ENCODE measurements at regions not wholly inside any gene's neighbourhood (a gene's known extent, or its start where the extent isn't known, plus 50 kb on each side); places are given as distances from the start of the nearest gene placed in this dataset.

DNA sequence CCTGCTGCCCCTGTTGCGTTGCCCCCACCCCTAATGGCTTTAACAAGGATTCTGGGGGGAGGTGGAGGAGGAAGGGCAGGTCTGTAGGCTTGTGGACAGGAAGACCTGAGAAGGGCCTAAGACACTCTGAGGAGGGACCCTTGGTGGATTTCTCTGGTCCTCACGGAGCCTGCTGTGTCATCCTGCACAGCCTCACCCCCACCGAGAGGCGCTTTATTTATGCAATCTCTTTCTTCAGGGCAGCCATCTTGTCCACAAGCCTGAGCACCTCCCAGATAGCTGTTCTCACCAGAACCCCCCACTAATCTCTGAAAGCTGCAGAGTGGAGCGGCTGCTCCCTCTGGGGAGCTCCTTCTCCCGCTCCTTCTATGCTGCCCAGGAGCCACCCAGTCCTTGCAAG, 59.3 kb upstream of the MLN start:
- DNase-seq (ENCODE audit: low read depth): no peak

DNA sequence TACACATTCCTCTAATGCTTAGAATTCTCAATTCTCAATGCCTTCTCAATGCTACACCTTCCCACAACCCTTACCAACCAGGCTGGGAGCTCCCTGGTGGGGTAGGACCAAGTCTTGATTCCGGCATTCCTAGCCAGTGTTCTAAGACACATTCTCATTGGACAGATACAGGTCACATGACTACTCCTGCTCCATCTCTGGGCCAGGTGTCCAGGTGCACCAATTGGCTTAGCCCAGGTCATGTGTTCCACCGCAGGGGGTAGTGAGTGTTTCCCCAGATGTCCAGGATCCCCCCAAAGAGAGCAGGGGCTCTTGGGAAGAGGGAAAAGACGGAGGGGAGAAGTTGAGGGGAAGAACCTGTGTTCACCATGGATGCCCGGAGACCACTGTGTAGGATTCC, 58.7 kb upstream of the MLN start:
- DNase-seq (ENCODE audit: low read depth): no peak

DNA sequence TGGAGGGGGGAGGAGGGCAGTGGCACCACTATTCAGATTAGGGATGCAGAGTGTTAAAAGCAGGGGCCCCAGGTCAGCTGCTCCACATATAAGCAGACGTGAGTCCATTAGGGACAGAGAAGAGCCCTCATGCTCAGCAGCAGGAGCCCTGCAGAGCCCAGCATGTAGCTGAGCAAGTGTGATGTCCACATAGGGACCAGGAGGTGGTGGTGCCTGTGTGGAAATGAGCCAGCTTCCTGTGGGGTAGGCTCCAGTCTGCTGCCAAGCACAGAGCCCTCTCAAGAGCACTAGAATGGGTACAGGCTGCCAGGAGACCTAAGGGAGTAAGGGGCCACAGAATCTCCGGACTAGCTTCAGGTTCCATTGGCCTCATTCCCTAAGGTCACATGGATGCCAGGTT, 57.9 kb upstream of the MLN start:
- no peak for DNase-seq (ENCODE audit: low read depth)

DNA sequence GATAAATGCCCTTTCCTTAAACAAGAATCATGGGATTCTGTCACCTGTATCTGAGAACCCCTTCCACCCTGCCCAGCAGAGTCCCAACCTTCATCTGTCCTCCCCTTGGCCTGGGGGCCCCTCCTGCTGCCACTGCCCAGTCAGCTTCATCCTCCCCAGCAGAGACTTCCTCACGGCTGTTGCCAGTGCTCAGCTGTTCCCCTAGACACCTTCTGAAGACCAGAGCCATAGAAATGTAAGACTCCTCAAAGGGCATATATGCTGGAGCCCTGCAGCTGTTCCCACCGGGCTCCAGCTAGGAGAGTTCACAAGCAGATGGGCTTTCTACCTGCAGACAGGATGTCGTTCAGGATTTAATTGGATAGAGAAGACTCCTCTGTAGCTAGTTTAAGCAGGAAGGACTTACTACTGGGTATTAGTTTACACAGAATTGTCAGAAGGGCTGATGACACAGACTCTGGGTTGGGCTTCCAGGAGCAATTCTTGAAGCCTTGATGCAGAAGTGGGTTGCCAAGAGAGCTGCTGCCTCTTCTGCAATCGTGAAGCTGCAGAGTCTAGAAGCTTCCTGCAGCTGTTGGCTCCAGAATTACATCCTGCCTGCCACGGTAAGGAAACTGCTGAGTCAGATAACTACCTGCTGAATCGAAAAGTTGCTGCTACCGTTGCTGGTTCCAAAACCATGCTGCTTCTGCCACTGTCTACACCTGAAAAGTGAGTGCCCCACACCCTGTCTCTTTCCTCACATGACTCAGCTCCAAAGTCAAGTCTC, 57.1 kb upstream of the MLN start:
- no peak for DNase-seq (ENCODE audit: low read depth)

DNA sequence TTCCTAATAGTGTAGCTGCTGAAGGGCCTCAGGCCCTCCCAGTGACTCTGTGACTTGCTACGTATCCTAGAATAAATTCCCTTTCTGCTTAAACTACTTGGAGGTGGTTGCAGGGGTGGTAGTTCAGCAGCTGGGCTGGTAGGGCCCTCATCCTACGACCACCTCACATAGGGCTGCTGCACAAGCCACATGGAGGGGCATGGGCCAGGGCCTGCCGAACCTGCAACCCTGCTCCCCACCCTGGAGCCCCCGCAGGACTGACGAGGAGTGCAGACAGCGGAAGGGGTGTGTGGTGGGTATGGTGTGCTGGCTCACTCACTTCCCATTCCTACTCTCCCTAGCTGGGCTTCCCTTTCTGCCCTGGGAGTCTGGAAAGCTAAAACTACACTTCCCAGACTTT, 56.2 kb upstream of the MLN start:
- no peak for DNase-seq (ENCODE audit: low read depth)

DNA sequence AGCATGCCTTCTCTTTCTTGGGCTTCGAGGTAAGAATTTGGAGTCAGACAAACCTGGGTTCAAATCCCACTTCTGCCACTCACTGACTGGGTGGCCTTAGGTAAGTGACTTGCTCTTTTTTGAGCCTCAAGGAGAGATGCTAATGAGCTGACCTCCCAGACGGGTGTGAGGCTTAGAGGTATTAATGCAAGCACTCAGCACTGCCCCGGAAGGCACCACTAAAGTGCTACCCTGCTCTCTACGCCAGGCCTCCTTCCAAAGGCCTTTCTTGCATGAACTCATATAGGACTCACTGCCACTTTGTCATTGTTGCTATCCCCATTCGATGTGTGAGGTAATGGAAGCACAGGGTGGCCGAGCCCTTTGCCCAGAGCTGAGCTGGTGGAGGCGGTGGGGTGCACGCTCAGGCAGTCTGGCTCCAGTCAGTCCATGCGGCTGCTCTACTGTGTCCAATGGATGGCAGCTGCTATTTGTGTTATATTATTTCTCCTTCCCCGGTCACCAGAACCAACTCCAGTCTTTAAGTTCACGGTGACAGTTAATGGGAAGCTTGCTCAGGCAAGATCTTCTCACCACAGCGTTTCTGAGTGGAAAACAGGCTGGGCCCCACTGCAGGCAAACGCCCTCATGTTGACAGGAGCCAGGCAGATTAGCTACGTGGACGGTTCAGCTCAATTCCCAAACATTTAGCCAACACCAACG, 55.2 kb upstream of the MLN start:
- DNase-seq (ENCODE audit: low read depth): no peak

DNA sequence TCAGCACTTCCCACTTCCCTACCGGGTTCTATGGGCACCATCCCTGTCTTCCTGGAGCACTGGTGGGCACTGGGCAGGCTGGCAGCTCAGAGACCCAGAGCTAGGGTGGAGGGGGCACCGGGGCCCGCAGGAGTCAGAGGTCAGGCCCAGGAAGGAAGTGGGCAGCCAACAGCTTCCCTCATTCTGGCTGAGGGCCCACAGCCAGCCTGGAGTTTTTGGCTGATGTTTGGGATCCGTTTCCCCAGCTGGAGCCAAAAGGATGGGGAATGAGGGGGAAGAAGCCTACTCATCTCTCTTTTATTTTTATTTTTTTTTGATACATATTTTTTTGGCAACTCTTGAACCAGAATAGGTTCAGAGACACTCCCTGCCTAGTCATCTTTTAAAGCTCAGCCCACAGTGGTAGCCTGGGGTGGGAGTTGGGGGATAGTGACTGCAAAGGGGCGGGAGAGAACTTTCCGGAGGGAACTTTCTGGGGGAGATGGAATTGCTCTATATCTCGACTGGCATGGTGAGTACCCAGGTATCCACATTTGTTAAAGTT, 54.2 kb upstream of the MLN start:
- DNase-seq (ENCODE audit: low read depth): no peak

DNA sequence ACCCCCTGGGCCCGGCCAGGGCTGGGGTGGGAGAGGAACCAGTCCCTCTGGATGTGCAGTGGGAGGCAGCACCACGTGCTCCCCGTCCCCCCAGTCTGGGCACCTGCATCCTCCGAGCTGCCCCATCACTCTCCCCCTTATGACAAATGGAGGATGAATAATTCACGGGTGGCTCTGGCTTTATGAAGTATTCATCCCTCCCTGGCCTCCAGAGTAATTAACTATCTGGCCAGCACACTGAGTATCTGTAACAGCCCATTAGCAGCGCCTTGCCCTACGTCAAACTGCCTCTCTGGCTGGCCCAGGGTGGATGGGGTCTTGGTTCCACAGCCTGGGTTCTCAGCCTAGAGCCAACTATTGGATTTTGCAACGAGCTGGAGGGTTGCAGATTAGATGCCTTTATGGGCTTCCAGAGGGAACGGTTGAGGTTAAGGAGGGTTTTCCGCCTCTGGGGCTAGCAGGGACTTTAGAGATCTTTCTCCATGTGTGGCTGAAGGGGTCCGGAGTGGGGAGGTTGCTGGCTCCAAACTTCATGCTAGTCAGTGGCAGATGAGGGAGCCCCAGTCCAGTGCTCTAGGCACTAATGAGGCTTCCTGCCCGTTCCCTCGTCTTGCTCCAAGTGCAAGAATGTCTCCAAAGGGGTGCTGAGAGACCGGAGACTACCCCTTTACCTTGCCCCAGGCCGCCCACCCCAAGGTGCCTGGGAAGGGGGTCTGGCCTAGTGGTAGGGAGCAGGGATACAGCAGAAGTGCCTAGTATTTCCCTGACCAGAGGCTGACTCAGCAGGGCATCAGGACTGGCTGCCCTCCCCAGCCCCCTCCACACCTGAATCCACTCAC, 53.5 kb upstream of the MLN start:
- DNase-seq (ENCODE audit: low read depth): no peak

DNA sequence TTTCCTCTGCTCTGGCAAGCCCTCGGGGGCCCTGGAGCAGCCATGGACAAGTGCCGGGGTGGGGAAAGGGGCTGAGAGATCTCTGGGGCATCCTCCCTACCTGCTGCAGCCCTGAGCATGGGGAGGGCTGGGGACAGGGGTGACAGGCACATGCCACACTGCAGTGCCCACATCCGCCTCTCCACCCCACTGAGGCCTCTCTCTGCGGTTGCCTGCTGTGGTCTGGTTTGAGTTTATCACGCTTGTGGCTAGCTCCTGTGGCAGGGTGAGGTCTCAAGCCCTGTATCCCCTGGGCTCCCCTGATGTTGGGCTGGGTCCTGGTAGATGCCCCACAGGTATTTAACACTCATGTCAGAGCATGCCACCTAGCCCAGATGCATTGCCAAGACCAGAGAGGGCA, 52.9 kb upstream of the MLN start:
- DNase-seq (ENCODE audit: low read depth): peak; percentile 56

DNA sequence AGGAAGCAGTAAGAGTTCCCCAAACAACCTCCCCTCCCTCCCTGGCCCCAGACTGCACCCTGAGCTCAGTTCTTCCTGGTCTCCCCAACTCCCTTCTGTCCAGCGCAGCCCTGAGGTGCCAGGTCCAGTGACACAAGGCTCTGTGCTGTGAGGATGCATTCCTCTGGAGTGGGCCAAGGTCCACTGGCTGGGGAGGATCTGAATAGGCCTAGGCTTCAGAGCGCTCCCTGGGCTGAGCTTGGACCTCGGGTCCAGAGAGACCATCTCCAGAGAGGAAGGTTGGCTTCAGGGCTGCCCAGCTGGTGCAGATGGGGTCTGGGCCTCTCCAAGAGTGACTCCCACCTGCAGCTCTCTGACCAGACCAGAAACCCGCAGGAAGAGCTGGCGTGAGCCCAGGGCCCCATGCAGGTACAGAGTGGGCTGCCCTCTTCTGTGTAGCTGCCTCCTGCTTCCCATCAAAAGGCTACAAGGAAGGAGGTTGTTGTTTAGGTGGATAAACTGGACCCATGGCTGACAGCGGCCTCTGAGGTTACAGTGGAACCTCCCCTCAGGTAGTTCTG, 52.3 kb upstream of the MLN start:
- DNase-seq (ENCODE audit: low read depth): no peak

DNA sequence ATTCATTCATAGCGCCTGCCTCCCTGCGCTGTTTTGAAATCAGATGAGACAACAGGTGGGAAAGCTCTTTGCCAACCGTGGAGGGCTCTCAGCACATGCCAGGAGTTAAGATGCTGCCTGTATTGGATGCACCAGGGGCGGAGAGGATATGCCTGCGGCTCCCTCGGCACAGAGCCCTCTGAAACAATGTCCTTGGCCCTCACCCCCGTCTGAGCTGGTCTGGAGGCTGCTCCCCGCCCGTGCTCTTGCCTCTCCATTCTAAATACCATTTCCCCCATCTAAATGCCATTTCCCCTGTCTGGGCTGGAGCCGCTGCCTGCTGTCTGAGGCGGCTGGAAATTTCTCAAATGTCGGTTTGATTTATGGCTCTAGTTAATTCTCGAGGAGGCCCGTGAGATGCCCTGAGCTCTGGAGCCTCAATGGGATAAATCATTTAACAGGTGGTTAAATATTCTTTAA, 50.8 kb upstream of the MLN start:
- no peak for DNase-seq (ENCODE audit: low read depth)

DNA sequence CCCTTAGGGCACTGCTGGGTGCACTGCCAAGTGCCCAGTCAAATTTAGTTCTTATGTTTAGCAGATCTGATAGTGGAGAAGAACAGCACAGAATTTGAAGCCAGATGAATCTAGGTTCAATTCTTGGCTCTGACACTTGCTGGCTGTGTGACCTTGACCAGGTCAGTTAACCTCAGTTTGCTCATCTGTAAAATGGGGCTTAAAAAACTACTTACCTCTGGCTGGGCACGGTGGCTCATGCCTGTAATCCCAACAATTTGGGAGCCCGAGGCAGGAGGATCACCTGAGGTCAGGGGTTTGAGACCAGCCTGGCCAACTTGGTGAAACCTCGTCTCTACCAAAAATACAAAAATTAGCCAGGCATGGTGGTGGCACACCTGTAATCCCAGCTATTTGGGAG, 49.9 kb upstream of the MLN start:
- DNase-seq (ENCODE audit: low read depth): no peak
